ENCODE measurements at regions not wholly inside any gene's neighbourhood (a gene's known extent, or its start where the extent isn't known, plus 50 kb on each side); places are given as distances from the start of the nearest gene placed in this dataset.

- no peak for TF ChIP-seq CTCF (IDR thresholded peaks at IDR 0.05 in 8 of 11, conservative IDR thresholded peaks at IDR 0.05 in 3 of 11)
- TF ChIP-seq POLR2AphosphoS5 (IDR thresholded peaks at IDR 0.05) = no peak
Measured at GRCh38 chr3:152054315-152054714, 180.9 kb downstream of the SUCNR1 start.
